K562 (cell line): ENCODE measurements at regions not wholly inside any gene's neighbourhood (a gene's known extent, or its start where the extent isn't known, plus 50 kb on each side); places are given as distances from the start of the nearest gene placed in this dataset.

ENCODE experiments used
- POLR2AphosphoS2 ChIP-seq: IDR thresholded peaks from 2 replicates; pipeline ENCODE4 v1.6.1; 2012; ENCODE audit warnings: low read length, improper control_type of control experiment
- ZFP36 ChIP-seq: fragments of 150-350 bp; IDR thresholded peaks from 2 replicates; pipeline ENCODE4 v1.6.1; 2018; ENCODE audit warnings: low read length, low read depth; ENCODE audit not compliant: partially characterized antibody

GRCh38 chr15:47407692-47408091 is 309.6 kb upstream of the SEMA6D start:
- no peak for TF ChIP-seq ZFP36
- TF ChIP-seq POLR2AphosphoS2 = no peak
